ENCODE measurements at regions not wholly inside any gene's neighbourhood (a gene's known extent, or its start where the extent isn't known, plus 50 kb on each side); places are given as distances from the start of the nearest gene placed in this dataset.

- DNase-seq (ENCODE audit: low read depth) = no peak
These were observed 63.0 kb upstream of the SP4 start for GRCh38 chr7:21364801-21365271.

- no peak for DNase-seq (ENCODE audit: low read depth)
These were observed 61.8 kb upstream of the SP4 start for GRCh38 chr7:21365866-21366624.

GRCh38 chr7:21367081-21367480 is 60.8 kb upstream of the SP4 start:
- no peak for DNase-seq (ENCODE audit: low read depth)

- no peak for DNase-seq (ENCODE audit: low read depth)
These were observed 60.3 kb upstream of the SP4 start for GRCh38 chr7:21367537-21367936.

GRCh38 chr7:21368317-21368716 is 59.6 kb upstream of the SP4 start:
- DNase-seq (ENCODE audit: low read depth) = no peak

GRCh38 chr7:21370283-21370982 is 57.5 kb upstream of the SP4 start:
- DNase-seq (ENCODE audit: low read depth) = no peak

- no peak for DNase-seq (ENCODE audit: low read depth)
These were observed 56.5 kb upstream of the SP4 start for GRCh38 chr7:21371360-21371759.

GRCh38 chr7:21373031-21373430 is 54.9 kb upstream of the SP4 start:
- no peak for DNase-seq (ENCODE audit: low read depth)

GRCh38 chr7:21374134-21374533 is 53.7 kb upstream of the SP4 start:
- DNase-seq (ENCODE audit: low read depth) = no peak

GRCh38 chr7:21377545-21377944 is 50.3 kb upstream of the SP4 start:
- DNase-seq (ENCODE audit: low read depth) = no peak

Data from stimulated activated CD8-positive, alpha-beta memory T cell treated with anti-CD3 and anti-CD28 coated beads, Interleukin-12 subunit alpha, Interleukin-12 subunit beta, amount 100 ng/mL, for 4 hours (primary cell).